H1 (cell line): ENCODE measurements at regions not wholly inside any gene's neighbourhood (a gene's known extent, or its start where the extent isn't known, plus 50 kb on each side); places are given as distances from the start of the nearest gene placed in this dataset.

Experiments used
- CTCF ChIA-PET: fragments of 300-600 bp; sonication (Branson Sonifier 250); formaldehyde crosslinking; loops from one replicate; lab custom pipeline; 2021; ENCODE audit not compliant: partially characterized antibody; lab: Charles Lee
- POLR2A ChIA-PET: fragments of 300-600 bp; sonication (Branson Sonifier 250); formaldehyde crosslinking; loops from one replicate; lab custom pipeline; 2021; ENCODE audit warnings: inconsistent platforms; ENCODE audit not compliant: partially characterized antibody; lab: Charles Lee
- DNase-seq, 2 experiments: peaks; one replicate each; pipeline versions ENCODE4 v3.0.0 to v3.0.0-alpha.2; 2010 to 2022; ENCODE audit warnings: low spot score in 2 of 2, low read depth in 1 of 2, mixed read lengths in 1 of 2
- FAIRE-seq: peaks from 2 replicates; lab custom pipeline; 2011; peaks lifted over from hg19 to GRCh38; lab: Jason Lieb, UNC
- H2AFZ ChIP-seq: 2 replicates; pipeline ENCODE4 v1.8.1; 2012; ENCODE audit warnings: low read length, inconsistent platforms
- H2AK5ac ChIP-seq: 2 replicates; pipeline ENCODE4 v1.6.1; 2013; ENCODE audit warnings: low read depth, low read length
- H2BK120ac ChIP-seq: replicated peaks from 2 replicates; pipeline ENCODE3; 2013; ENCODE audit warnings: low read depth, low read length, inconsistent platforms
- H2BK12ac ChIP-seq: 2 replicates; pipeline ENCODE4 v1.6.1; 2013; ENCODE audit warnings: low read depth, low read length
- H2BK15ac ChIP-seq: 2 replicates; pipeline ENCODE4 v1.6.1; 2013; ENCODE audit warnings: low read length
- H2BK20ac ChIP-seq: 2 replicates; pipeline ENCODE4 v1.6.1; 2013; ENCODE audit warnings: low read length
- H2BK5ac ChIP-seq: 2 replicates; pipeline ENCODE4 v1.6.1; 2013; ENCODE audit warnings: low read depth, low read length
- H3K14ac ChIP-seq: 2 replicates; pipeline ENCODE4 v1.6.1; 2013; ENCODE audit warnings: inconsistent platforms; ENCODE audit not compliant: insufficient read length
- H3K18ac ChIP-seq: 2 replicates; pipeline ENCODE4 v1.6.1; 2013; ENCODE audit warnings: low read length; ENCODE audit errors: extremely low read depth
- H3K23ac ChIP-seq: 2 replicates; pipeline ENCODE4 v1.6.1; 2013; ENCODE audit warnings: inconsistent platforms; ENCODE audit not compliant: insufficient read length
- H3K23me2 ChIP-seq: 2 replicates; pipeline ENCODE4 v1.6.1; 2013; ENCODE audit warnings: low read depth, low read length
- H3K27ac ChIP-seq: 2 replicates; pipeline ENCODE4 v1.6.1; 2011; ENCODE audit warnings: low read depth, low read length, inconsistent platforms
- H3K27me3 ChIP-seq, 4 experiments: replicated peaks in 1 of 4; 1 replicate in 1 of 4; 2 replicates in 3 of 4; pipeline versions ENCODE4 v1.6.1 to v1.8.1; 2011 to 2013; ENCODE audit warnings: low read length in 3 of 4, mild to moderate bottlenecking in 3 of 4, inconsistent platforms in 2 of 4, mixed read lengths in 2 of 4, moderate library complexity in 1 of 4; ENCODE audit not compliant: control insufficient read depth in 3 of 4, insufficient read depth in 3 of 4; ENCODE audit errors: extremely low read depth in 1 of 4
- H3K36me3 ChIP-seq, 4 experiments: 2 replicates each; pipeline versions ENCODE4 v1.6.1 to v1.8.1; 2011 to 2013; ENCODE audit warnings: mild to moderate bottlenecking in 4 of 4, low read length in 3 of 4, moderate library complexity in 2 of 4, control low read depth in 1 of 4, inconsistent platforms in 1 of 4; ENCODE audit not compliant: insufficient read depth in 4 of 4, control insufficient read depth in 2 of 4
- H3K4ac ChIP-seq: replicated peaks from 2 replicates; pipeline ENCODE3; 2013; ENCODE audit warnings: low read length, low read depth, mixed read lengths, inconsistent platforms; ENCODE audit not compliant: insufficient read length
- H3K4me1 ChIP-seq, 4 experiments: replicated peaks in 1 of 4; 1 replicate in 1 of 4; 2 replicates in 3 of 4; pipeline versions ENCODE4 v1.6.1 to v1.8.1; 2011 to 2013; ENCODE audit warnings: low read length in 3 of 4, inconsistent platforms in 2 of 4, mixed read lengths in 1 of 4; ENCODE audit not compliant: insufficient read depth in 4 of 4, control insufficient read depth in 3 of 4
- H3K4me2 ChIP-seq, 2 experiments: 2 replicates each; pipeline versions ENCODE4 v1.6.1 to v1.8.1; 2011 to 2013; ENCODE audit warnings: low read depth in 2 of 2, low read length in 2 of 2, control low read depth in 1 of 2, inconsistent platforms in 1 of 2, mild to moderate bottlenecking in 1 of 2; ENCODE audit not compliant: insufficient read depth in 1 of 2
- H3K4me3 ChIP-seq, 4 experiments: fragments of 200-600, 300-600 bp in 1 of 4; sonication (generic), shearing (Covaris generic), sonication (Bioruptor Twin) in 1 of 4; 2 replicates each; pipeline versions ENCODE4 v1.5.1 to v1.8.1; 2011 to 2016; ENCODE audit warnings: low read length in 4 of 4, low read depth in 3 of 4, control low read depth in 2 of 4, inconsistent platforms in 2 of 4, mild to moderate bottlenecking in 2 of 4, mixed read lengths in 1 of 4, moderate library complexity in 1 of 4; ENCODE audit not compliant: insufficient read depth in 2 of 4; ENCODE audit errors: extremely low read depth in 1 of 4
- H3K56ac ChIP-seq: replicated peaks from 2 replicates; pipeline ENCODE3; 2013; ENCODE audit warnings: low read depth, mild to moderate bottlenecking, mixed read lengths, low read length, inconsistent platforms; ENCODE audit not compliant: insufficient read length
- H3K79me1 ChIP-seq: 2 replicates; pipeline ENCODE4 v1.6.1; 2013; ENCODE audit warnings: low read depth, low read length, control low read depth
- H3K79me2 ChIP-seq, 2 experiments: 2 replicates each; pipeline versions ENCODE4 v1.6.1 to v1.8.1; 2012 to 2013; ENCODE audit warnings: low read length in 2 of 2, mild to moderate bottlenecking in 2 of 2, inconsistent platforms in 1 of 2; ENCODE audit not compliant: insufficient read depth in 2 of 2, control insufficient read depth in 1 of 2
- H3K9ac ChIP-seq, 4 experiments: replicated peaks in 1 of 4; 1 replicate in 1 of 4; 2 replicates in 3 of 4; pipeline versions ENCODE4 v1.6.1 to v1.8.1; 2011 to 2013; ENCODE audit warnings: low read depth in 3 of 4, low read length in 3 of 4, control low read depth in 2 of 4, mild to moderate bottlenecking in 2 of 4, moderate library complexity in 2 of 4, inconsistent platforms in 1 of 4; ENCODE audit errors: extremely low read depth in 1 of 4
- H3K9me3 ChIP-seq, 2 experiments: 2 replicates each; pipeline versions ENCODE4 v1.6.1 to v1.8.1; 2012 to 2013; ENCODE audit warnings: mild to moderate bottlenecking in 2 of 2, moderate library complexity in 2 of 2, control low read depth in 1 of 2, inconsistent platforms in 1 of 2, low read depth in 1 of 2, low read length in 1 of 2, mixed read lengths in 1 of 2; ENCODE audit not compliant: insufficient read depth in 2 of 2
- H4K20me1 ChIP-seq, 2 experiments: replicated peaks in 1 of 2; 2 replicates each; pipeline versions ENCODE3 to v1.8.1; 2011 to 2013; ENCODE audit warnings: inconsistent platforms in 2 of 2, low read length in 2 of 2, mild to moderate bottlenecking in 1 of 2; ENCODE audit not compliant: insufficient read depth in 2 of 2, control insufficient read depth in 1 of 2
- H4K5ac ChIP-seq: 2 replicates; pipeline ENCODE4 v1.6.1; 2013; ENCODE audit warnings: low read length, low read depth, mixed read lengths, inconsistent platforms; ENCODE audit not compliant: insufficient read length
- H4K8ac ChIP-seq: 2 replicates; pipeline ENCODE4 v1.8.0; 2013; ENCODE audit warnings: mild to moderate bottlenecking, moderate library complexity, low read length, inconsistent platforms; ENCODE audit not compliant: insufficient read depth; ENCODE audit errors: extremely low read depth
- H4K91ac ChIP-seq: replicated peaks from 2 replicates; pipeline ENCODE3; 2013; ENCODE audit warnings: low read length, mixed read lengths, inconsistent platforms; ENCODE audit not compliant: insufficient read length
- ASH2L ChIP-seq: fragments of 200-600, 300-600 bp; sonication (generic); IDR thresholded peaks from one replicate; pipeline ENCODE4 v1.7.1; 2017; ENCODE audit warnings: low read length
- BCL11A ChIP-seq, 2 experiments: IDR thresholded peaks; one replicate each; pipeline ENCODE4 v1.6.1; 2011; ENCODE audit warnings: low read depth in 2 of 2, low read length in 2 of 2, mild to moderate bottlenecking in 2 of 2
- CEBPB ChIP-seq: IDR thresholded peaks from 2 replicates; pipeline ENCODE4 v1.6.1; 2012; ENCODE audit warnings: low read depth, low read length
- CHD1 ChIP-seq: IDR thresholded peaks from 2 replicates; pipeline ENCODE4 v1.6.1; 2012; ENCODE audit warnings: low read depth, low read length, improper control_type of control experiment
- EZH2 ChIP-seq: fragments of 200-600 bp; sonication (generic); IDR thresholded peaks from 2 replicates; pipeline ENCODE4 v1.7.1; 2012; ENCODE audit warnings: low read depth, mild to moderate bottlenecking, moderate library complexity, low read length, inconsistent platforms; ENCODE audit not compliant: severe bottlenecking
- GABPA ChIP-seq: IDR thresholded peaks from 2 replicates; pipeline ENCODE4 v1.6.1; 2011; ENCODE audit warnings: mild to moderate bottlenecking, low read length, moderate library complexity, borderline replicate concordance; ENCODE audit not compliant: insufficient read depth
- MAFK ChIP-seq: IDR thresholded peaks from 2 replicates; pipeline ENCODE4 v1.6.1; 2012; ENCODE audit warnings: low read depth, mild to moderate bottlenecking, improper control_type of control experiment, low read length
- POLR2A ChIP-seq, 2 experiments: IDR thresholded peaks; 1 replicate in 1 of 2; 2 replicates in 1 of 2; pipeline ENCODE4 v1.6.1; 2011; ENCODE audit warnings: low read depth in 2 of 2, low read length in 2 of 2, mild to moderate bottlenecking in 2 of 2; ENCODE audit errors: control extremely low read depth in 1 of 2
- POLR2AphosphoS5 ChIP-seq: IDR thresholded peaks from 2 replicates; pipeline ENCODE4 v1.6.1; 2011; ENCODE audit warnings: low read depth, low read length
- POU5F1 ChIP-seq: IDR thresholded peaks from 2 replicates; pipeline ENCODE4 v1.6.1; 2011; ENCODE audit warnings: low read depth, mild to moderate bottlenecking, low read length, moderate library complexity
- RBBP5 ChIP-seq: IDR thresholded peaks from 2 replicates; pipeline ENCODE4 v1.7.1; 2012; ENCODE audit warnings: low read depth, mild to moderate bottlenecking, inconsistent platforms, low read length, moderate library complexity, borderline replicate concordance
- RNF2 ChIP-seq: fragments of 200-900, 300-1000 bp; sonication (generic); IDR thresholded peaks from 2 replicates; pipeline ENCODE4 v1.7.1; 2016; ENCODE audit warnings: borderline replicate concordance, low read depth, mild to moderate bottlenecking, antibody characterized with exemption, low read length; ENCODE audit not compliant: poor library complexity, severe bottlenecking; ENCODE audit errors: missing control alignments
- RXRA ChIP-seq: IDR thresholded peaks from 2 replicates; pipeline ENCODE4 v1.6.1; 2011; ENCODE audit warnings: low read depth, mild to moderate bottlenecking, low read length, moderate library complexity; ENCODE audit not compliant: insufficient read depth
- SIN3A ChIP-seq, 2 experiments: IDR thresholded peaks in 1 of 2; conservative IDR thresholded peaks in 1 of 2; 2 replicates each; pipeline ENCODE4 v1.6.1; 2011 to 2012; ENCODE audit warnings: low read length in 2 of 2, improper control_type of control experiment in 1 of 2, low read depth in 1 of 2, mild to moderate bottlenecking in 1 of 2
- TAF1 ChIP-seq: IDR thresholded peaks from 2 replicates; pipeline ENCODE4 v1.6.1; 2011; ENCODE audit warnings: mild to moderate bottlenecking, low read depth, low read length
- ZNF274 ChIP-seq: IDR thresholded peaks from 2 replicates; pipeline ENCODE4 v1.7.0; 2012; ENCODE audit warnings: low read length, borderline replicate concordance; ENCODE audit errors: extremely low read depth
- WGBS, 2 experiments: shearing (Covaris generic) in 1 of 2; methylation state at CpG; one replicate each; pipeline versions ENCODE4 v1.1.6 to v1.1.7; 2013 to 2015; ENCODE audit warnings: low lambda C conversion rate in 2 of 2, mixed read lengths in 2 of 2, inconsistent platforms in 1 of 2, low coverage in 1 of 2, missing lambda C conversion rate in 1 of 2; ENCODE audit not compliant: insufficient replicate concordance in 2 of 2, insufficient coverage in 1 of 2, insufficient read length in 1 of 2; ENCODE audit errors: extremely low coverage in 1 of 2, missing lambda C conversion rate in 1 of 2; 5-methylcytosine and 5-hydroxymethylcytosine counted together

DNA sequence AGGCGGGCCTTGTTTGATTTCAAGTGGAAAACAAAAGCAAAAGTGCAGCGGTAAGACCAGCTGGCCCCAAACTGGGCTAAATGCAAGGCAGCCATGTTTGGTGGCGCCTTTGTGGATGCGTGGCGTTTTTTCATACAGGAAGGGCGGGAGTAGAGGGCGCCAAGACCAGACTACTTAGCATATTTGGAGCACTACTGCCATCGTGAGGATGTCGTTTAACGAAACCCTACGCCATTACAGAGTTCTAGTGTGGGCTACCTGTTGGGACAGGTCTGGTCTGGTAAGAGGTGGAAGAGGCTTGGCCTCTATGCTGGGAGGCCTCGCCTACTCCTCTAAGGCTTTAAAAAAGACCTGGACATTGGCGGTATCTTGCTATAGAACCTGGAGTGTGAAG, 230.7 kb upstream of the STK26 start:
- Histone ChIP-seq H3K14ac (no peak overlapping the region), H3K27ac (no peak overlapping the region), H3K4me2 (no peak overlapping the region), H3K4me3 (no peak overlapping the region), H3K4ac (no peak overlapping the region), H3K9me3 (no peaks in the 10 kb centered on the region), H2AK5ac (no peak overlapping the region), H3K36me3 (peaks cover 9 to 80% (median 39%) of the 10 kb centered on the region in 4 experiments; a peak in 7 of 8 replicates), H3K4me1 (no peaks in the 10 kb centered on the region), H3K23me2 (no peaks in the 10 kb centered on the region), H3K23ac (no peak overlapping the region), H2BK12ac (no peak overlapping the region), H3K56ac (no peak overlapping the region), H3K79me1 (no peaks in the 10 kb centered on the region), H2BK5ac (no peak overlapping the region), H4K91ac (no peak overlapping the region), H3K9ac (no peak overlapping the region), H4K5ac (no peak overlapping the region), H2BK120ac (no peak overlapping the region), H2BK15ac (no peak overlapping the region), H2AFZ (no peak overlapping the region), H3K79me2 (no peaks in the 10 kb centered on the region), H3K27me3 (no peaks in the 10 kb centered on the region), H3K18ac (no peak overlapping the region), H2BK20ac (no peak overlapping the region), H4K8ac (no peak overlapping the region), H4K20me1 (peaks cover 0 to 1% of the 10 kb centered on the region in 2 experiments)
- WGBS, 2 experiments: 89% methylated on average over 13 of the region's 13 CpGs; no CpG with 5 or more reads in 1 of the 2 experiments
- no peak for FAIRE-seq
- POLR2A ChIA-PET: no interaction called here
- CTCF ChIA-PET: no interaction called here
- no peak for DNase-seq
- TF ChIP-seq EZH2 (no peak), CEBPB (no peak), RNF2 (no peak), BCL11A (IDR thresholded peaks at IDR 0.05; ENCODE audit: low read depth in 2 of 2, low read length in 2 of 2) (no peak), TAF1 (no peak), POLR2A (IDR thresholded peaks at IDR 0.05; ENCODE audit: control extremely low read depth in 1 of 2, low read depth in 2 of 2, low read length in 2 of 2) (no peak), MAFK (no peak), POLR2AphosphoS5 (no peak), CHD1 (no peak), RBBP5 (no peak), ZNF274 (no peak), ASH2L (no peak), GABPA (no peak), SIN3A (conservative IDR thresholded peaks at IDR 0.05 in 1 of 2, IDR thresholded peaks at IDR 0.05 in 1 of 2; ENCODE audit: low read depth in 1 of 2, low read length in 2 of 2) (no peak), RXRA (no peak), POU5F1 (no peak)
